GM10266 (cell line): ENCODE measurements at regions not wholly inside any gene's neighbourhood (a gene's known extent, or its start where the extent isn't known, plus 50 kb on each side); places are given as distances from the start of the nearest gene placed in this dataset.

ENCODE experiments used
- DNase-seq: peaks from one replicate; pipeline ENCODE4 v3.0.0; 2012; ENCODE audit errors: extremely low spot score
- CTCF ChIP-seq: IDR thresholded peaks from 2 replicates; pipeline ENCODE4 v1.5.1; 2012; ENCODE audit warnings: mild to moderate bottlenecking, low read depth; ENCODE audit not compliant: control insufficient read depth, insufficient read depth; ENCODE audit errors: missing control alignments

- no peak for TF ChIP-seq CTCF
These were observed 73.5 kb downstream of the FOXL1 start for GRCh38 chr16:86651823-86652222.

GRCh38 chr16:86653285-86654006, 75.1 kb downstream of the FOXL1 start:
- DNase-seq: no peak
- TF ChIP-seq CTCF: no peak

More at GRCh38 chr16:86651823-86652222, 73.5 kb downstream of the FOXL1 start:
- no peak for DNase-seq

GRCh38 chr16:86657972-86658371, 79.6 kb downstream of the FOXL1 start:
- no peak for TF ChIP-seq CTCF
- DNase-seq: no peak

GRCh38 chr16:86660623-86661022, 82.3 kb downstream of the FOXL1 start:
- no peak for TF ChIP-seq CTCF
- DNase-seq: no peak

GRCh38 chr16:86661706-86662105, 83.4 kb downstream of the FOXL1 start:
- DNase-seq: no peak
- no peak for TF ChIP-seq CTCF

GRCh38 chr16:86662195-86662594, 83.8 kb downstream of the FOXL1 start:
- DNase-seq: no peak
- no peak for TF ChIP-seq CTCF

- TF ChIP-seq CTCF: no peak
- DNase-seq: no peak
These were observed 84.4 kb downstream of the FOXL1 start for GRCh38 chr16:86662740-86663139.
